DND-41 (cell line): ENCODE measurements at regions not wholly inside any gene's neighbourhood (a gene's known extent, or its start where the extent isn't known, plus 50 kb on each side); places are given as distances from the start of the nearest gene placed in this dataset.

ENCODE experiments used
- ATAC-seq: fragments of 200-7000 bp; cut with Tn5 transposase; 3 replicates; pipeline ENCODE4 v1.9.1; 2021; ENCODE audit warnings: low read depth; ENCODE audit not compliant: insufficient read depth
- DNase-seq: peaks from one replicate; pipeline ENCODE4 v3.0.0-alpha.2; 2020
- H2AFZ ChIP-seq: 2 replicates; pipeline ENCODE4 v1.6.0; 2012; ENCODE audit warnings: low read depth, low read length
- H3K27ac ChIP-seq: 2 replicates; pipeline ENCODE4 v1.5.1; 2012; ENCODE audit warnings: low read length, inconsistent platforms
- H3K27me3 ChIP-seq: fragments of 200-600 bp; sonication (generic); 2 replicates; pipeline ENCODE4 v1.6.0; 2012; ENCODE audit warnings: low read length, mild to moderate bottlenecking, inconsistent platforms; ENCODE audit not compliant: insufficient read depth, poor library complexity
- H3K36me3 ChIP-seq: 2 replicates; pipeline ENCODE4 v1.5.1; 2012; ENCODE audit warnings: low read length, inconsistent platforms; ENCODE audit not compliant: insufficient read depth
- H3K4me1 ChIP-seq: 2 replicates; pipeline ENCODE4 v1.5.1; 2012; ENCODE audit warnings: mild to moderate bottlenecking, low read length; ENCODE audit not compliant: insufficient read depth
- H3K4me2 ChIP-seq: 2 replicates; pipeline ENCODE4 v1.6.0; 2012; ENCODE audit warnings: mild to moderate bottlenecking, moderate library complexity, low read length, inconsistent platforms; ENCODE audit not compliant: insufficient read depth
- H3K4me3 ChIP-seq, 2 experiments: fragments of 200-600 bp in 1 of 2; shearing (Covaris generic) in 1 of 2; 2 replicates each; pipeline ENCODE4 v1.5.1; 2012 to 2016; ENCODE audit warnings: inconsistent platforms in 2 of 2, low read length in 2 of 2, mild to moderate bottlenecking in 2 of 2, low read depth in 1 of 2, moderate library complexity in 1 of 2
- H3K79me2 ChIP-seq: 2 replicates; pipeline ENCODE4 v1.6.0; 2012; ENCODE audit warnings: low read length, inconsistent platforms; ENCODE audit not compliant: insufficient read depth
- H3K9ac ChIP-seq: 2 replicates; pipeline ENCODE4 v1.6.0; 2012; ENCODE audit warnings: low read depth, mild to moderate bottlenecking, inconsistent platforms, low read length, moderate library complexity
- H3K9me3 ChIP-seq: 2 replicates; pipeline ENCODE4 v1.5.1; 2012; ENCODE audit warnings: low read length, moderate library complexity, mild to moderate bottlenecking, inconsistent platforms; ENCODE audit not compliant: insufficient read depth, severe bottlenecking
- H4K20me1 ChIP-seq: 2 replicates; pipeline ENCODE4 v1.6.0; 2012; ENCODE audit warnings: low read length; ENCODE audit not compliant: insufficient read depth
- CTCF ChIP-seq: IDR thresholded peaks from 2 replicates; pipeline ENCODE4 v1.5.1; 2012; ENCODE audit warnings: borderline replicate concordance, low read length, moderate library complexity, mild to moderate bottlenecking; ENCODE audit not compliant: poor library complexity, severe bottlenecking; ENCODE audit errors: extremely low read depth
- EZH2 ChIP-seq: IDR thresholded peaks from 3 replicates; pipeline ENCODE4 v1.6.1; 2012; ENCODE audit warnings: borderline replicate concordance, low read depth, mild to moderate bottlenecking, moderate library complexity, low read length, inconsistent platforms; ENCODE audit not compliant: severe bottlenecking

- H3K4me3 ChIP-seq, result no peak overlapping the region
- DNase-seq (no peak), ATAC-seq (no peak)
- no peak overlapping the region for H2AFZ ChIP-seq
- no peaks in the 10 kb centered on the region for H3K27me3 ChIP-seq
- no peak for TF ChIP-seq EZH2
- TF ChIP-seq CTCF, result no peak
- no peaks in the 10 kb centered on the region for H3K4me1 ChIP-seq
- H3K36me3 ChIP-seq, result no peaks in the 10 kb centered on the region
- H3K79me2 ChIP-seq, result no peaks in the 10 kb centered on the region
- no peak overlapping the region for H3K9ac ChIP-seq
- no peak overlapping the region for H3K27ac ChIP-seq
- H3K9me3 ChIP-seq, result peaks cover 11% of the 10 kb centered on the region
- H3K4me2 ChIP-seq, result no peak overlapping the region
- H4K20me1 ChIP-seq, result no peaks in the 10 kb centered on the region
Measured at GRCh38 chr3:71862371-71863140, 77.6 kb upstream of the PROK2 start.

GRCh38 chr3:71859123-71859519 is 74.2 kb upstream of the PROK2 start:
- Histone ChIP-seq H3K36me3 (no peaks in the 10 kb centered on the region), H3K4me2 (no peak overlapping the region), H3K27ac (no peak overlapping the region), H3K27me3 (no peaks in the 10 kb centered on the region), H3K4me1 (no peaks in the 10 kb centered on the region), H3K9ac (no peak overlapping the region), H3K4me3 (no peak overlapping the region), H3K79me2 (no peaks in the 10 kb centered on the region), H2AFZ (no peak overlapping the region), H3K9me3 (peaks cover 11% of the 10 kb centered on the region), H4K20me1 (no peaks in the 10 kb centered on the region)
- TF ChIP-seq CTCF, result peak; percentile 57
- no peak for TF ChIP-seq EZH2
- peak; percentile 29 for DNase-seq
- peak; percentile 83 for ATAC-seq

- Histone ChIP-seq H3K4me2 (no peak overlapping the region), H3K27me3 (no peaks in the 10 kb centered on the region), H4K20me1 (no peaks in the 10 kb centered on the region), H3K4me1 (no peaks in the 10 kb centered on the region), H3K4me3 (no peak overlapping the region), H3K27ac (no peak overlapping the region), H3K36me3 (no peaks in the 10 kb centered on the region), H2AFZ (no peak overlapping the region), H3K79me2 (no peaks in the 10 kb centered on the region), H3K9me3 (peaks cover 11% of the 10 kb centered on the region), H3K9ac (no peak overlapping the region)
- TF ChIP-seq EZH2, result no peak
- TF ChIP-seq CTCF, result no peak
- DNase-seq, result no peak
- no peak for ATAC-seq
Measured at GRCh38 chr3:71858503-71859122, 73.7 kb upstream of the PROK2 start.
